COLO829 (cell line): ENCODE measurements at regions not wholly inside any gene's neighbourhood (a gene's known extent, or its start where the extent isn't known, plus 50 kb on each side); places are given as distances from the start of the nearest gene placed in this dataset.
A peak's percentile ranks its signal among the peaks of the same experiment; 100 is the strongest.

Source experiments
- DNase-seq: peaks from one replicate; pipeline ENCODE4 v3.0.0; 2012; ENCODE audit warnings: low spot score

DNA sequence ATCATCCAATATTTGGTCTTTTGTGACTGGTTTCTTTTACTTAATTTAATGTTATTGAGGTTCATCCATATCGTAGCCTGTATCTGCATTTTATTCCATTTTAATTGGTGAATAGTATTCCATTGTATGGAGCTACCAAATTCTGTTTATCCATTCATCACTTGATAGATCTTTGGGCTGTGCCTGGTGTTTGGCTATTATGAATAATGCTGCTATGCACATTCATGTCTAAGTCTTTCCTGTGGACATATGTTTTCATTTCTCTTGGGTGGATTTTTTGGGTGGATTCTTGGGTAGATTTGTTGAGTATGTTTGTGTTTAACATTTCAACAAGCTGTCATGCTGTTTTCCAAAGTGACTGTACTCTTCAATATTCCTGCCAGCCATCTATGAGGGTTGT lies 52.5 kb upstream of the NEDD4L start:
- DNase-seq = no peak

DNA sequence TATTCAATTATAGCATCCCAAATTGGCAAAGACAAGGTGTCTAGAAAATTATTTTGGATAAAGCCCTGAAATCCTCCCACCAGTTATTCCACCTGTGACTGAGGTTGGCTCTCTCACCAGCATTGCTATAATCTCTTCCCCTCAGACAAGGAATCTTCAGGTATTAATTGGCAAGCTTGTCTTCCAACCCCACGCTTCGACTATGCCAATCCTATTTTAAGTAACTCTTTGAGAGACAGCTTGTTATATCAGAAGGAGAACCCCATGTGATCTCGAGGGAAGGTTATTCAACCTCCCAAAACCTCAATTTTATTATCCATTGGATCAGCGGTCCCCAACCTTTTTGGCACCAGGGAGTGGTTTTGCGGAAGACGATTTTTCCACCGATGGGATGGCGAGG lies 54.5 kb upstream of the NEDD4L start:
- no peak for DNase-seq

DNA sequence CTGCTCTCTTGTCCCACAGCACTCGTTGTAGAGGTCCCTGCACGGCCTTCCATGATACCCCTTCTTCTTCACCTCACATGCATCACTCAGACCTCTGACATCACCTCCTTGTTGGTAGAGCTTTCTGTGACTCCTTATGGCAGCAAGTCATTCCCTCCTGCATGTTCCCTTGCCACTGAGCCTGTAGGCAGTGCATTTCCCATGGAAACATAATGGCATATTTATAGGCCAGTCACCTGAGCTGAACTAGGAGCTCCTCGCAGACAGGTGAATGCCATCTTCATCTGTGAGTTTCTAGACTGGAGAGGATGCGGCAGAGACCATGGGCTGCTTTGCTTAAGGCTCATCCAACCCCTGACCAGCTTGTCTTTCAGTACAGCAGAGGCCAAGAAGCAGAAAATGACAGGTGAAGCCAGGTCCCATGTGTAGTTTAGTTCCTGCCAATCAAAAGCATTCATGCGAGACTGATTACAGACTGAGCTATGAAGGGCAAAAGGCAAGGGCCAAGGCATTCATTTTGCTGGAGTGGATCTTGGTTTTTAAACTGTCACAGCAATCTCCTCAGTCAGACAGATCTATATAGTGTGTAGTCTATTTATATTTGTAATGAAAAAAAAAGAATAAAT lies 59.4 kb upstream of the NEDD4L start:
- no peak for DNase-seq

DNA sequence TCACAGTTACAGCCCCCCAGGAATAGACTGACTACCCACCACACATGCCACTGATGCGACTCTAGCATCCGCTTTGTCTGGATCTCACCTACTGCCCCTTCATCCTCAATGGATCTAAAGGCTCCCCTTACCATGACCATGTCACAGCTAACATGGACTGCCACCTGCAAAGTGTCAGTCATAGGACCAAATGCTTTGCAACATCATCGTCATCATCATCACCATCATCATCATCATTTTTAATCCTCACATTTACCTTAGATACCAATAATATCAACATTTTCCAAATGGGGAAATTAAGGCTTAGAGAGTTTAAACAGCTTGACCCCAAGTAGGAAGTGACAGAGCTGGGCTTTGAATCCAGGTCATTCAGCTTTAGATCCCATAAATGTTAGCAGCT lies 60.1 kb upstream of the NEDD4L start:
- no peak for DNase-seq

DNA sequence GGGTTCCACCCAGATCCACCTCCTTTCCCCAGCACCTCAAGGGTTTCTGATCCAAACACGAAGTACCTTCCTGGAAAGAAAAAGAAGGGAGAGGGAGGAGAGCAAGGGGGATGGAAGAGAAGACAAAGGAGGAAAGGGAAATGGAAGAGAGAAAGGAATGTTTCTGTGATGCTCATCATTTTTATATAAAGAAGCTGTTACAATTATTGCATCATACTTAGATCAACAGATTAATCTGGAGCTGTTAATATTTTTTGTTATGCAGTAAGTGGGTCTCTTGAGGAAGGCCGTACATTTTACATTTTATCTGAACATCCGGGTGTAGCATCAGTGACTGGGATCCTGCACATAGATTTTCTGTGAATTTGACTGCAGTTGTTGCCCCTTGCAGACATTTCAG lies 60.6 kb upstream of the NEDD4L start:
- DNase-seq = no peak

DNA sequence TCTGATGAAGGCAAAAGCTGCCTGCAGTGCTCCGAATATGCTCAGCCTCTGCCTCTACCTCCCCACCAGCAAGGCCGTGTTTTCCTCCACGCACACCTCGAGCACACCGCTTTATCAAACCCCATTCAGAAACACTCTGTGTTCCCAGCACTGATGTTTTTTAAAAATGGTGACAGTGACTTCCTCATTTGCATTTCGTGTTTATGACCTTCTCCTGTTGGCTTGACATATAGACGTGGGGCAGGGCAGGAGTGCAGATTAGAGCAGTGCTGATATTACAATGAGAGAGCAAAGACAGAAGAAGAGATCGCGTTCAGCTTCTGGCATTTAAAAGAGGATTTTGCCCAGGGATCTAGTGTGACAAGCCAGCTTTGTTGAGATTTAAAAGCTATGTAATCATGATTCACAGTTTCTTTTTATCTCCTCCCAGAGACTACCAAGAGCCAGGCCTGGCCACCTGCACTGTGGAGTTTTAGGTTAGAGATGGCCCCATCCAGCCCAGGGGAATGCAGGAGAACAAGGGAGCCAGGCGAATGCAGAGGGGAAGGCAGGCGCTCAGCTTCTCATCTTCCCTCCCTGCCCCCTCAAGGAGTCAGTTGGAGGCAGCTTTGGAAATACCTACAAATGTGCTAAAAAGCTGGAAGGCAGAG lies 61.5 kb upstream of the NEDD4L start:
- DNase-seq = no peak

DNA sequence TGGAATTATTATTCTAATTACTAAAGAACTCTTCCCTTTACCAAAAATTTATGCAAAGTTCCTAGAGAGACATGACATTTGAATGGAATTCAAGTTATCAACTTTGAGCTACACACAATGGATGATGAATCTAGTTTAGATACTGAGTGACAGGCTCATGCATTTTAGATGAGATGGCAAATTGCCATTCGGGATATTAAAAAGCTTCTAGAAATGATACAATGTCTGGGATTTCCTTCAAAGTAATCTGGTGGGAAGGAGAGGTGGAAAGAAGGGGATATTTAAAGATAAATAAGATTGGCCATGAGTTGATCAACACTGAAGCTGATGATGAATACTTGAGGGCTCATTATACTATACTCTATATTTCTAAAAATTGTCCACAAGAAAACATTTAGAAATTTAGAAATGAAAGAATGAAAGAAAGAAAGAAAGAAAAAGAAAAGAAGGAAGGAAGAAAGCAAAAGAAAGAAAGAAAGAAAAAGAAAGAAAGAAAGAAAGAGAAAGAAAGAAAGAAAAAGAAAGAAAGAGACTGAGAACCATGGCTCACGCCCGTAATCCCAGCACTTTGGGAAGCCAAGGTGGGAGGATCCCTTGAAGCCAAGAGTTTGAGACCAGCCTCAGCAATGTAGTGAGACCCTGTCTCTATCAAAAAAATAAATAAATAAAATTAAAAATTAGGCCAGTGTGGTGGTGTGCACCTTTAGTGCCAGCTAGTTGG lies 62.6 kb upstream of the NEDD4L start:
- no peak for DNase-seq

DNA sequence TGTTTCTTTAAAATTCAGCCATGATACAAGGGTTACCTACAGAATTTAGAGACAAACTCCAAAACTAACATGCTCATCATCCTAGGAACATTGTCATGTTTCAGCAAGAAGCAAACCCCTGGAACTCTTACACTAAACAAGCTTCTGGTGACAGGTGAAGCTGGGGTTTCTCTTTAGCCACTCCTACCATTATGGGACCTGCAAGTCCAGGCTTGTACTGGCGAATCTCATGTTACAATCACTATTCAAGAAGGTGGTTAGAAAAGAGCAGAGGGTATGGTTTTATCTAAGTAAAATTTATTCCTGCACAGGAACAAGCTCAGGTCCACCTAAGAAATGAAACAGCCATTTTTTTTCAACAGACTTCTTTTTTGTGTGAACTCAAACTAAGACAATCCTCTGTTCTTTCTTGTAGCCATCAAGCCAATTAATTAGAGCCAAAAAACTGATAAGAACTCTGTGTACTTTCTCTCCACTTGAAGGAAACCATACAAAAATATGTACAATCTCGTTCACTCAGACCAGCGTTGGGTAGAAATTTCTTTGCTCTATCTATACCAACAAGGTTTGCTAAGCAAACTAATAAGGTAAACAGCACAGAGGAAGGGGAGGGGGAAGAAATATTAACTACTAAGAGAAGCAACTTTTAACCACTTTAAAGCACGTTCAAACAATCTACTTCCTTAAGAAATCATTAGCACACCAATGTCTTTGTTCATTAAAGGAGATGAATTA lies 63.3 kb upstream of the NEDD4L start:
- no peak for DNase-seq

DNA sequence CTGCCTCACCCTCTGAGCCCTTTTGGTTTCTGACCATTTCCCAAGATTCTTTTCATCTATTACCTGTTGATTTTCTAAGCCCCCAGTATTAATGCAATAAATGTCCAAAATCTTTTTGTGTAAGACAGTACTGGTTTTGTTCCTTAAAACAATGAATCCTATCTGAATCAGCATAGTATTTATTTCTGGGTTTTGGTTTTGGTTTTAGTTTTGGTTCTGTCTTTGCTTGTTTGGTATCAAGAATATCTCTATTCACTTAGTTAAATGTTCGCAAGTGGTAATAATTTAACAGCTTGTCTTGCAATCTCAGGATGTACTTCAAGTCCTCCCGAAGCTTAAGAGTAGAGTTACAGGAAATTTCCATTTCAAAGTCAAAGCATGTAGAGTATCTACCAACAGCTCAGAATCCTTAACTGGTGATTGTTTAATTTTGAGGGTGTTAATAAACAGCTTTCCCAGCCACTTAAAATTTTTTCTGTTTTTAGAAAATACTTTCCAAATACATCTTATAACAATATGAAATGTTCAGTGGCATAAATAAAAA lies 67.7 kb upstream of the NEDD4L start:
- no peak for DNase-seq

DNA sequence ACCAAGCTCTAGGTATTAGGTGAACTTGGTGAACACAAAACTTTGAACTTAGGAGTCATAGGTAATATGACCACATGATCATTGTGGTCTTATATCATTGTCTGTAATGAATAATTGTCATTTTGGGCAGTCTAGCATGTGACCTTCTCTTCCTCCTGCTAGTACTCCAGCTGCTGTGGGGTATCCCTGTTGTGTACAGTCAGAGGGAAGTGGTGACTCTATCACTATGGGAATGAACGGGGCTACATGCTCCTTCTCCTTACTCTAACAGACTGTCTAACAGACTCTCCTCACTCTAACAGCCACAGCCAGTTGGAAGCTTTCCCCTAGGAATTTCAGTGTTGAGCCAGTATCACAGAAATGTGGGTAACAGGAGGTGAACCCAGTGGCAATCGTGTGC lies 68.2 kb upstream of the NEDD4L start:
- DNase-seq = no peak

DNA sequence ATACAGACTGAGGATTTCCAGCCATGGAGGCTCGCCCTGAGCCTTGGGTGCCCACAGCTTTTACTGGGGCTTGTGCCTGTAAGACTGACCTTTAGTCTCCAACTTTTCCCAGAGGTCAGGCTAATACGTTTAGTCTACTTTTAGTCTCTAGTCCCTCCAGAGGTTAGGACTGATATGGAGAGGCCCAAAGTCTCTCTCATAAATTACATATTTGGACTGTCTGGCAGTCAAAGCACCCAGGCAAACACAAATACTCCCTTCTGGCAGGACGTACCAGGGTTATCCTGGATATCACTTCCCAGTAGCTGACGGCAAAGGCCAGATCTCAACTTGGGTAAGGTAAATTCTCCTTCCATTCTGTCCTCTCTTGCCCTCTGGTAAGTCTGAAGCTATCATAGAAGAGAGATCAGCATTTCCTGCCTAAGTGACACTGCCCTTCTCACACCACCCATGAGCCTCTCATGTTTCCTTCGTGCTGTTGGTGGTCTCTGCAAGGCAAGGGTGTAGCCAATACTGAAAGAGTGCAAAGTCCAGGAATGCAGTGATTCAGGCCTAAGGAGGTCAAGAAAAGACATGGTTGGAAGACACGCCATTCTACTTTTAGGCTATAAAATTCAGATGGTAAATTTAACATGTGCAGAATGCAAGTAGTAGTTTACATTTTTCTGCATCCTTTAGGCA lies 69.3 kb upstream of the NEDD4L start:
- no peak for DNase-seq

DNA sequence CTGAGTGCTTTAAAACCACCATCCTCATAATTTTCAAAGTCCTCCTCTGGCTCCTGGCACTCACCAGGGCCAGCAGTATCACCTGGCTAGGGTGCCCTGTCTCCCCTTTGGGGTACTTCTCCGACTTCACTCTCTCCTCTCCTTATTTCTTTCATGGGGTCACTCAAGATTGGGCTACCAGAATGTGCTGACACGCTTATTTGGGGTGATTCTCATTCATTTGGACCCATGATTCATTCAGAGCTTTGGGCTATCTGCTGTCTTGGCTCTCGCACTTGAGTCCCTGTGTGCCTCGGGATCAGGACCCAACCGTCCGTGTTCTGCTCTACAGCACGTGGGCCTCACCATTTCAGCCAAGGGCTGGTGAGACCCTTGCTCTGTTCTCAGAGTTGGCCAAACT lies 70.1 kb upstream of the NEDD4L start:
- DNase-seq = no peak

DNA sequence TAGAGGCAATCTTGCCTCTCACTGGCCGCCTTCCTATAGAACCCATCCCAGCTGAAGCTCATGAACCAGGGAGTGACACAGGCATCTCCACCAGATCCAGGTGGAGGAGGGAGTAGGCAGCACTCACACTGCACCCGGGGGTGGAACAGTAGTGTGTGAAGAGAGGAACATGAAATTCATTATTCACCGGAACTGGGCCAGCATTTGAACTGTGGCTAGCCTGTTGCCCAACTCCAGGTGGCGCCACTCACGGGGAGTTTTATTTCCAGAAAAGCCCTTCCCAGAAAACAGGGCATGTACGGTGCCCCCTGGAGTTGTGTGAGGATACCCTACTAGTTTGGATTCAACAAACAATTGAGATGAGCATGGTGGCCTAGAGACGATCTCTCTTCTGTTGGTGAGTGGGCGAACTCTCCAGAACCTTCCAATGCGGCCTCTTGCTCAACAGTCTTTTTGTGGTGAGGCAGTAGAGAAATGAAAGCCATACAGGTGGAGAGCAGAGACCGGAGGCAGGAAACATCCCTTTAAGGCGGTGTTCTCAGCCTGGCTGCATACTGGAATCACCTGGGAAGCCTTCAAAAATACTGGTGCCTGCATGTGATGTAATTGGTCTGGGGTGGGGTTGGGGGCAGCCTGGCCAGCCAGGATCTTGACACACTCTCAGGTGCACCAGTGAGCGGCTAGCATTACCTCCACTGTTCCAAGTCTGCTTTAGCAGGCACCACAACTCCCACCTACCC lies 73.5 kb upstream of the NEDD4L start:
- DNase-seq = no peak

DNA sequence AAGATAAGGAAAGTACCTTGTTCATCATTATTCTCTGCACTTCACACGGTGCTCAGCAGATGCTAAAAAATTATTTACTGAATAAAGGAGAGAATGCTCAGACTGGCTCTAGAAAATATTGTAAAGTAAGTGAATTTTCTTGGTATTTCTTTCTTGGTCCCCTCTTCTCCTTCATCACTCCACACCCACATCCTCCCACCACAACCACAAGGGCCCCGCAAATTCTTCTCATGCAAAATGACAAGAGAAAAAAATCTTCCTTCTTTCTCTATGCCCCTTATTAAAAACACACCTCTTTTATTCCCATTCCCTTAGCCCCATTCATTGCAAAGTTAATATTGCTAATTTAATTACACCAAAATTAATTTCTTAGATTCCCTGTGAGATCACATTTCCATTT lies 74.2 kb upstream of the NEDD4L start:
- DNase-seq = no peak

DNA sequence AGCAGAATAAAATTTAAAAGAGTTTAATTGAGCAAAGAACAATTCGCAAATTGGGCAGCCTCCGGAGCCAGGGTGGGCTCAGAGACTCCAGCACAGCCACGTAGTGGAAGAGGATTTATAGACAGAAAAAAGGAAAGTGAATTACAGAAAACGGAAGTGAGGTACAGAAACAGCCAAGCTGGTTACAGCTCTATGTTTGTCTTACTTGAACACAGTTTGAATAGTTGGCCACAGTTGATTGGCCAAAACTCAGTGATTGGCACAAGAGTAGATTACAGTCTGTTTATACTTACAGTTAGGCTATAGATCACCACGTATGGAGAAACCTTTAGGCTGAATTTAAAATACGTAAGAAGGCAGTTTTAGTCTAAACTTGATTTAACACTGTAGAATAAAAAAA lies 78.8 kb upstream of the NEDD4L start:
- DNase-seq = no peak

DNA sequence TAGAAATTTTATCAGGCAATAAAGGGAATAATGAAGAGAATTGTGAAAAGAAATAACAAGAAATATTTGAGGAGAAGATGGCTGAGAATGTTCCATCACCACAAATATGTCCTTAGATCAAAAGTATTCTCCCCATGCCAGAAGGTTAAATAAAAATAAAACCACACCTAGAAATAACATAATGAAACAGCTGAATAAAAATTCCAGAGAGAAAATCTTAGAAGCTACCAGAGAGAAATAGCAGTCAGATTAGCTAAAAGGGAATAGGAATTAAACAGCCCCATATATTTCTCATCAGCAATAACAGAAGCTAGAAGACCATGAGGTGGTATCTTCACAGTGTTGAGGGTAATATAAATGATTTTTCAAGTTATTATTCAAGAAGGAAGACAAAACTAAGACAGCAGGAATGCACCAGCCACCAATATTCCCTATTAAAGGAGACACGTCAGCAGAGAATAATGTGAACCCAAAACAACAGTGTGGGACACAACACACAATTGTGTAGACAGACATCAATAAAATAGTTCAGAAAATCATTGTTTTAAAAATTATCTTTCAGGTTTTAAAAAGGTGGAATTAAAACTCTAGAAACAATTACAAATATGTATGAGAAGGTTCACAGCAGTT lies 82.0 kb upstream of the NEDD4L start:
- no peak for DNase-seq

DNA sequence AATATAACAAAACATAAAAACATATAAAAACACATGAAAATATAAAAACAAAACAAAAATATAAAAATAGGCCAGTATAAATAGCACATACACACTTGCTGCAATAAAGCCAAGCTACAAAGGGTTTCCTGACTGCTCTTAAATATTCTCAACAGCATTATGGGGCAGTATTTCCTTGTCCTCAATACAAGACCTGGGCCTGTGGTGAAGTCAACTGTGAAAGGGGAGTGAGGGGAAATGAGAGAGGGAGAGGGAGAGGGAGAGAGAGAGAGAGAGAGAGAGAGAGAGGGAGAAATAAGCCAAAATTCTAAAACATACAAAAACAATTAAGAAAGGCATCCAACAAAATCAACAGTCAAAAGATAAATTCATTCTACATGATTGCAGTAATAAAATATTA lies 82.6 kb upstream of the NEDD4L start:
- no peak for DNase-seq

DNA sequence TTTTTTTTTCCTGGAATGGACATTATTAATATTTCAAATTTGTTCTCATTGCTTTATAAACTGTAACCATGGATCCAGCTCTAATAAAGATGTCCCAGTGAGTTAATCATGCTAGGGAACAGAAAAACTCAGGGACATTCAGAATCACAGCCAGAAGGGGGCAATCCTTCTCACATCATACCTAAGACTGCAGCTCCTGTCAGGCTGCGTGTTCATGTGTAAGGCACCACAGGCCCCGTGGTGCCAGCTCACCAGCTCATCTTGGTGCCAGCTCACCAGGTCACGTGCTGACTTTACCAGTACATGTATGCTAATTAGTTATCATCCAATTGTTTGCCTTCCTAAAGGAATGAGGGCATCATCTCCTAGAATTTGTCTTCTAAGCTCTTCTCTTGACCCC lies 84.7 kb upstream of the NEDD4L start:
- peak; percentile 72 for DNase-seq

DNA sequence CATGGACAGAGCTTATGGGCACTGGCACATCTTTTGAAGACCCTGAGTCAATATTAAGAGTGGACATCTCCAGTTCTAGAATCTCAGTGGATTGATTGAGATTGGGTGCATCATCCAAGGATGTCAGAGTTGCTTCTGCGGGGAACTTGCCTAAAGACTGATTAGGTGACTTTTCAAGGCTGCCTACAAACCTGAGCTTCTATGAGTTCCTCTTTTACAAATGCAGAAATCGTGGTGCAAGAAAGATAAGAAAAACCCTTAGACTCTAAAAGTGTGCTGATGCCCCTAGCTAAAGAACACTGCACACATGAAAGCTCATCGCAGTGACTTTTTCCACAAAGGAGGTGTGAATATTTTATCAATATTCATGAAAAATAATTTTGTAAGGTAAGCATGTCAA lies 86.8 kb upstream of the NEDD4L start:
- DNase-seq = no peak

DNA sequence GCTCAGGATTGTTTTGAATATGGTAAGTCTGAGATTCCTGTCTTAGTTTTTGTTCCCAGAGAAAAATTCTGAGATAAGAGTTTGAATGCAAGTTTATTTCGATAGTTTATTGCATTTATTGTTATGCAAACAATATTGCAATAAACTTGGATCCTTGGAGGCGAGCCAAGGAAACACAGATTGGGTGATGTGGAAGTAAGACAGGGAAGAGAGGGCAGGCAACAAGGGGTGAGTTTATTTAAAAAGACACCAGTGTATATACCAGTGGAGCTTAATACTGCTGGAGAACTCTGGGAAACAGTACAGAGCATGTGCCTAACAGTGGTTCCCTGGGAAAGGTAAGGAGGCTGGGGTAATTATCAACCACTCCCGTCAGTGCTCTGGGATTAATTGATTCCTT lies 87.5 kb upstream of the NEDD4L start:
- no peak for DNase-seq

DNA sequence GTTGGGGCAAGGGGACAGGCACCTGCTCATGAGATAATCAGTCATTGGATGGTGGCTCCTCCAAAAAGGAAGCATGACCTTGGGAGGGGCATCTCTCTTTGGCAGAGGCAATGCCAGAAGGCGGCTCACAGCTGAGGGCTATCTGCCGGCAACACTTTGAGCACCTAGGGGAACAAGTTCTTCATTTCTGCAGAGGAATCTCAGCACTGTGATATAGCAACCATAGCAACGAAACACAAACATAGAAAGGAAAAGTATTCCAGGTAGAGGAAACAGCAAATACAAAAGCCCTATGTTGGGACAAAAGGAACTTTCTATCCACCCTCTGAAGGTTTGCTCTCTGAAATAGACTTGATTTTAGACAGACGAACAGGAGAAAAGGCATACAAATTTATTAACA lies 89.1 kb upstream of the NEDD4L start:
- DNase-seq = no peak
